ENCODE measurements at regions not wholly inside any gene's neighbourhood (a gene's known extent, or its start where the extent isn't known, plus 50 kb on each side); places are given as distances from the start of the nearest gene placed in this dataset.

- Histone ChIP-seq H3K36me3 (no peaks in the 10 kb centered on the region), H3K9me3 (ENCODE audit: low read depth) (no peaks in the 10 kb centered on the region), H3K4me3 (no peak overlapping the region), H3K4me1 (ENCODE audit: low read depth) (peaks cover 12% of the 10 kb centered on the region), H3K27ac (no peak overlapping the region), H3K27me3 (no peaks in the 10 kb centered on the region)
- DNase-seq (ENCODE audit: low read depth in 1 of 2, low spot score in 1 of 2) = peak in 1 of 2 donors; percentile 8
- no peak for TF ChIP-seq CTCF (IDR thresholded peaks at IDR 0.05; ENCODE audit: low read depth, low read length)
These were observed 568.3 kb downstream of the INHBA start for GRCh38 chr7:41134300-41135255.

GRCh38 chr7:41133690-41134299, 569.1 kb downstream of the INHBA start:
- no peaks in the 10 kb centered on the region for H3K27me3 ChIP-seq
- H3K27ac ChIP-seq = no peak overlapping the region
- no peaks in the 10 kb centered on the region for H3K9me3 ChIP-seq (ENCODE audit: low read depth)
- H3K4me3 ChIP-seq = no peak overlapping the region
- H3K4me1 ChIP-seq (ENCODE audit: low read depth) = peaks cover 12% of the 10 kb centered on the region
- no peaks in the 10 kb centered on the region for H3K36me3 ChIP-seq
- TF ChIP-seq CTCF (IDR thresholded peaks at IDR 0.05; ENCODE audit: low read depth, low read length) = no peak
- no peak for DNase-seq (ENCODE audit: low read depth in 1 of 2, low spot score in 1 of 2)

- no peaks in the 10 kb centered on the region for H3K27me3 ChIP-seq
- H3K9me3 ChIP-seq (ENCODE audit: low read depth) = no peaks in the 10 kb centered on the region
- H3K36me3 ChIP-seq = no peaks in the 10 kb centered on the region
- no peak overlapping the region for H3K4me3 ChIP-seq
- no peak for TF ChIP-seq CTCF (IDR thresholded peaks at IDR 0.05; ENCODE audit: low read depth, low read length)
- H3K4me1 ChIP-seq (ENCODE audit: low read depth) = peaks cover 12% of the 10 kb centered on the region
- H3K27ac ChIP-seq = no peak overlapping the region
- DNase-seq (ENCODE audit: low read depth in 1 of 2, low spot score in 1 of 2) = no peak
These were observed 570.9 kb downstream of the INHBA start for GRCh38 chr7:41131956-41132355.

- TF ChIP-seq CTCF (IDR thresholded peaks at IDR 0.05; ENCODE audit: low read depth, low read length) = no peak
- no peak overlapping the region for H3K27ac ChIP-seq
- no peak overlapping the region for H3K4me3 ChIP-seq
- no peak for DNase-seq (ENCODE audit: low read depth in 1 of 2, low spot score in 1 of 2)
- no peaks in the 10 kb centered on the region for H3K36me3 ChIP-seq
- H3K4me1 ChIP-seq (ENCODE audit: low read depth) = peaks cover 12% of the 10 kb centered on the region
- H3K9me3 ChIP-seq (ENCODE audit: low read depth) = no peaks in the 10 kb centered on the region
- H3K27me3 ChIP-seq = no peaks in the 10 kb centered on the region
These were observed 572.2 kb downstream of the INHBA start for GRCh38 chr7:41130561-41131236.

GRCh38 chr7:41130086-41130485, 572.8 kb downstream of the INHBA start:
- Histone ChIP-seq H3K9me3 (ENCODE audit: low read depth) (no peaks in the 10 kb centered on the region), H3K27ac (no peak overlapping the region), H3K4me1 (ENCODE audit: low read depth) (peaks cover 12% of the 10 kb centered on the region)

More at GRCh38 chr7:41130086-41130485, 572.8 kb downstream of the INHBA start:
- no peak for DNase-seq (ENCODE audit: low read depth in 1 of 2, low spot score in 1 of 2)
- no peak for TF ChIP-seq CTCF (IDR thresholded peaks at IDR 0.05; ENCODE audit: low read depth, low read length)
- no peaks in the 10 kb centered on the region for H3K36me3 ChIP-seq
- no peaks in the 10 kb centered on the region for H3K27me3 ChIP-seq
- no peak overlapping the region for H3K4me3 ChIP-seq
